ENCODE measurements at regions not wholly inside any gene's neighbourhood (a gene's known extent, or its start where the extent isn't known, plus 50 kb on each side); places are given as distances from the start of the nearest gene placed in this dataset.

- no peaks in the 10 kb centered on the region for H3K36me3 ChIP-seq
- no peak overlapping the region for H3K27ac ChIP-seq
- no peak for TF ChIP-seq CTCF (IDR thresholded peaks at IDR 0.05)
- intact Hi-C loops (cut with DNase I), result no loop called here
- DNase-seq, result no peak
- H3K4me3 ChIP-seq, result no peak overlapping the region
- H3K27me3 ChIP-seq (ENCODE audit: low read depth), result no peaks in the 10 kb centered on the region
- no peaks in the 10 kb centered on the region for H3K4me1 ChIP-seq
- no peaks in the 10 kb centered on the region for H3K9me3 ChIP-seq
- no peak for ATAC-seq
Observed at GRCh38 chr3:3264796-3265195, 85.3 kb upstream of the CRBN start.

GRCh38 chr3:3260870-3261269, 81.4 kb upstream of the CRBN start:
- Histone ChIP-seq H3K36me3 (no peaks in the 10 kb centered on the region), H3K4me3 (no peak overlapping the region), H3K27ac (no peak overlapping the region), H3K27me3 (ENCODE audit: low read depth) (no peaks in the 10 kb centered on the region), H3K9me3 (no peaks in the 10 kb centered on the region), H3K4me1 (no peaks in the 10 kb centered on the region)
- intact Hi-C loops (cut with DNase I), result no loop called here
- DNase-seq, result no peak
- TF ChIP-seq CTCF (IDR thresholded peaks at IDR 0.05), result no peak
- no peak for ATAC-seq

GRCh38 chr3:3259181-3259580, 79.7 kb upstream of the CRBN start:
- Histone ChIP-seq H3K27me3 (ENCODE audit: low read depth) (no peaks in the 10 kb centered on the region), H3K9me3 (no peaks in the 10 kb centered on the region), H3K27ac (no peak overlapping the region), H3K4me3 (no peak overlapping the region), H3K36me3 (no peaks in the 10 kb centered on the region), H3K4me1 (no peaks in the 10 kb centered on the region)
- ATAC-seq (no peak), DNase-seq (no peak)
- no peak for TF ChIP-seq CTCF (IDR thresholded peaks at IDR 0.05)
- intact Hi-C loops (cut with DNase I), result no loop called here

- Histone ChIP-seq H3K4me1 (no peaks in the 10 kb centered on the region), H3K36me3 (no peaks in the 10 kb centered on the region), H3K4me3 (no peak overlapping the region), H3K9me3 (no peaks in the 10 kb centered on the region), H3K27ac (no peak overlapping the region), H3K27me3 (ENCODE audit: low read depth) (no peaks in the 10 kb centered on the region)
- intact Hi-C loops (cut with DNase I), result no loop called here
- no peak for TF ChIP-seq CTCF (IDR thresholded peaks at IDR 0.05)
- DNase-seq (no peak), ATAC-seq (no peak)
Observed at GRCh38 chr3:3258281-3258680, 78.8 kb upstream of the CRBN start.

- intact Hi-C loops (cut with DNase I), result no loop called here
- Histone ChIP-seq H3K9me3 (no peaks in the 10 kb centered on the region), H3K27ac (no peak overlapping the region), H3K4me1 (no peaks in the 10 kb centered on the region), H3K4me3 (no peak overlapping the region), H3K27me3 (ENCODE audit: low read depth) (no peaks in the 10 kb centered on the region), H3K36me3 (no peaks in the 10 kb centered on the region)
- DNase-seq (no peak), ATAC-seq (no peak)
- TF ChIP-seq CTCF (IDR thresholded peaks at IDR 0.05), result no peak
Observed at GRCh38 chr3:3241596-3241995, 62.1 kb upstream of the CRBN start.

GRCh38 chr3:3240986-3241385, 61.5 kb upstream of the CRBN start:
- Histone ChIP-seq H3K9me3 (no peaks in the 10 kb centered on the region), H3K27ac (no peak overlapping the region), H3K4me1 (no peaks in the 10 kb centered on the region), H3K4me3 (no peak overlapping the region), H3K36me3 (no peaks in the 10 kb centered on the region), H3K27me3 (ENCODE audit: low read depth) (no peaks in the 10 kb centered on the region)
- DNase-seq, result no peak
- no peak for TF ChIP-seq CTCF (IDR thresholded peaks at IDR 0.05)
- no peak for ATAC-seq
- intact Hi-C loops (cut with DNase I), result no loop called here

All from lower lobe of right lung (tissue), 2 donors.